COLO668 (cell line): ENCODE measurements at regions not wholly inside any gene's neighbourhood (a gene's known extent, or its start where the extent isn't known, plus 50 kb on each side); places are given as distances from the start of the nearest gene placed in this dataset.

ENCODE experiments used
- DNase-seq: peaks from one replicate; lab custom pipeline; 2025; ENCODE audit not compliant: unreplicated experiment; lab: John Stamatoyannopoulos, UW

DNA sequence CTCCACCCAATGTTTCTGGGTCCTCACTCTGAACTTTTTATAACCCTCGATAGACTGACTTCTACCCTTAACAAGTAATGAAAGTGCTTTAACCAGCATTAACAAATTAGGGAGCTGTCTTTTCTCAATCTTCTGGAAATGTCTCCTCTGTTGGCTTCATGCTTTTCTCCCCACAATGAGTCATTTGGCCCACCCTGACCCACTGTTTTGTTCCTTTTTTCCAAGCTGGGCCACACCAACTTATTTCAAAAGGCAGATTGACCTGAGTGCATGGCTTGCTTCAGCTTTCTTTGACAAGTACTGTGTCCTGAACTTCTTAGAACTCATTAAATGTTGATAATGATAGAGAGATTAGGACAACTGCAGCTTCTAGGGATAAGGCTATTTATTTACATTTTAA lies 199.6 kb upstream of the SEMA6D start:
- no peak for DNase-seq

- no peak for DNase-seq
These were observed 193.4 kb upstream of the SEMA6D start for GRCh38 chr15:47523681-47524475.

DNA sequence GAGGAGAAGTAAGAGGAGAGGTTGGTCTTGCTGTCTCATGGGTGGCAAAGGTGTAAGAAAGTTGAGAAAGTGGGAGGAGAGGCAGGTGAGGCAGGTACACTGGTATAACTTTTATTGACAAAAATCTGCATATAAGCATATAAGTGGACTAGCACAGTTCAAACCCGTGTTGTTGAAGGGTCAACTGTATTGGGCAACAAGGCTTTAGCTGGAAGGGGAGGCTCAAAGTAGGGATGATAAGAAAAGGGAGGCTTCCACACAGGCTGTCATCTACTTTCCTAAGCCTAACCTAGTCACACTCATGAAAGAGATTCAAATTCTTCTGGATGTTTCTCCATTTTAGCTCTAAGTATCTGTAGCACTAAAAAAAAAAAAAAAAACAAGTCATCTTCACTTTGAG lies 188.1 kb upstream of the SEMA6D start:
- DNase-seq, result no peak

DNA sequence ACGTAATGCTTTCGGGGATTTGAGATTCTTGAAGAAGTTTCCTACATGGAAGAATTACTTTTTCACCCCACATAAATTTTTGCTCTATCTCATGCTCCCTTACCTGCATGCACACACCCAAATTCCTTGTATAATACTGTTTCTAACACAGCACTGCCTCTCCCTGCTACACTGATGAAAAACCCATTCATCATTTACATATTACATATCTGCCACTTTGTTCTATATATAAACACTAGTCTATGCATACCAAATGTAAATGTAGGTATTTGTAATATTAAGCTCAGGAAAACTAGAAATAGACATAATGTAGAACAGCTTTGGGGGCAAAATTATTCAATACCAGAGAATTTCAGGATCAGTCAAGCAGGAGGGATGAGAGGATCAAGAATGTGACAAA lies 182.6 kb upstream of the SEMA6D start:
- no peak for DNase-seq

DNA sequence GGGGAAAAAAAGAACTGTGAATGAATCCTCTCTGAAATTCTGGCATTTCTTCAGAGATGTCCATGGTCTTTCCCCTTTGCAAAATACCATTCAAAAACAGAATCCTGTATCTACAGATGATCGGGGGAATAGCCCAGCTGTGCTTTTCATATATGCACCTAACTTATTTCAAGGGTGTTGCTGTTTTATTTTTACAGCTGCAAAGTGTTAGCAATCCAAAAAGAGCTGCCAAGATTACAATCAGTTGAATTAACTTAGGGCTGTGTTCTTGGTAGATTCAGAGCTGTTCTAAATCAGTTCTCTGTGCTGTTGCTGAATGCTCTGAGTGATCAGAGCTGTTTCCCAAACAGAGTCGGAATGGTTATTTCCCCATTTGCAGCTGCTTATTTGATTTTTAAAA lies 175.7 kb upstream of the SEMA6D start:
- DNase-seq, result no peak

GRCh38 chr15:47542312-47542989 lies 174.9 kb upstream of the SEMA6D start:
- no peak for DNase-seq

DNA sequence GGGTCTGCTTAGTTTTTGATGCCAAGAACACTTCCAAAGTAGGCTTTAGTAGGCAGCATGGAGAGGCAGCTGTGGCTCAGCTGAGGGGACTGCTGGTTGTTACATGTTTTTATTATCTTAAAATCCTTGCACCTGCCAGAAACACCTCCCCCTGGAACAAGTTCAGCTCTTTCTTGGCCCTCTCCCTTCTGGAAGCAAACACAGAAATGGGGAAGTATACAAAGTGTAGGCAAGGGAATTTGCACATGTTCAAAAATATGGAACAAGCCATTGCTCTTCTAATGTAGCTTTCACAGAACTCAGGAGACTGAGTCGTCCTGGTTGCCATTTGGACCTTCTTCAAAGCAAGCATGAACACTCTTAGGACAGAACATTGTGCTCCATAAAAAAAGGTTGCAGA lies 169.1 kb upstream of the SEMA6D start:
- no peak for DNase-seq

DNA sequence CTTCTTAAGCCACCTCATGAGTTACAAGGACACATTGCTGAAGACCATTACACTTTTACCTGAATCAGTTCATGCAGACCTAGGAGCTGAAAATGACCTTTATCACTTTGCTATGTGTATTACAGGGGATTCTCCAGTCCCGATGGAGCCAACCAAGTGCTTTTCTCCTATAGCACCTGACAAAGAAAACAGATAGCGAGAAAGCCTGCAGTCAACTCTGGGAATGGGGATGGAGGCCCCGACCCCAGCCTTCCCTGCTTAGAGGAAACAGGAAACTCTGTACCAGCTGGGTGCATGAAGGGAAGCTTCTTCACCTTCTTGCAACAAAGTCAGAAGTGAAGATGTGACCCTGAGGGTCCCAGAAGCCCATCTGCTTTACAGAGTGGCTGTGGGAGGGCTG lies 168.3 kb upstream of the SEMA6D start:
- DNase-seq, result no peak

- peak; percentile 5 for DNase-seq
These were observed 166.2 kb upstream of the SEMA6D start for GRCh38 chr15:47551079-47551478.

DNA sequence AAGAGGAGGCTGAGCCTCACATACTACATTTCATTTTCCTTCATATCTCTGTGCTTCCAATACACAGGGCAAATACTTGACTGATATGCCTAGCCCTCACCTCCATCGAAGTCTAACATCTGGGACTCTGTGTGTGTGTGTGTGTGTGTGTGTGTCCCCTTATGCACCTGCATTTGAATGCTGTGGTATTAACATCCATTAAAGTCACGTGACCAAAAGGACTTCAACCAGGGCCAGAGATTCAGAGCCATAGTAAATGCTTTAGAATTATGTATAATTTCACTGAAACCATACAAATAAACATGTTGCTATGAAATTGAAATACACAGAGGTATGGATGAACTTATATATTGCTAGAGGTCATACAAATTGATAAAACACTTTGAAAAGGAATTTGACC lies 165.8 kb upstream of the SEMA6D start:
- DNase-seq, result no peak

DNA sequence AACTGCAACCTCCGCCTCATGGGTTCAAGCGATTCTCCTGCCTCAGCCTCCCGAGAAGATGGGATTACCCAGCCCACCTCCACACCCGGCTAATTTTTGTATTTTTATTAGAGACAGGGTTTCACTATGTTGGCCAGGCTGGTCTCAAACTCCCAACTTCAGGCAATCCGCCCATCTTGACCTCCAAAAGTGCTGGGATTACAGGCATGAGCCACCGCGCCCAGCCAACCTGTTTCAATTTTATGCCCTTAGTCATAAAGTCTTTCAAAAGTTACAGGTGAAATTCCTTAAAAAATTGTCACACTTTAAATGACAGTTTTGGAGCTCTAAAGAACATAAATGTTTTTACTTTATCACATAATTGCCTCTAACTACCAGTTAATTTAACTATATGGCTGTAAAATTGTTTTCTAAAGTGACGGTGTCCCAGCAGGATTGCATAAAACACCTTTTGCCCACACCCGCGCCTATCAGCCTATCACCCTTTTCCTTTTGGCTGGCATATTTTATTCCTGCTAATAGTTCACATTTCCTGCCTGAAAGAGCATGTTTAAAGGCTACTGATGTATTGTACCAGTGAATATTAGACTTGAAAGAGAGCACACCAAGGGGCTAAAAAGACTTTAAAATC lies 164.2 kb upstream of the SEMA6D start:
- DNase-seq, result no peak

GRCh38 chr15:47553947-47554346 lies 163.4 kb upstream of the SEMA6D start:
- no peak for DNase-seq

- DNase-seq, result no peak
These were observed 156.2 kb upstream of the SEMA6D start for GRCh38 chr15:47561102-47561501.

- no peak for DNase-seq
These were observed 151.4 kb upstream of the SEMA6D start for GRCh38 chr15:47565949-47566348.

DNA sequence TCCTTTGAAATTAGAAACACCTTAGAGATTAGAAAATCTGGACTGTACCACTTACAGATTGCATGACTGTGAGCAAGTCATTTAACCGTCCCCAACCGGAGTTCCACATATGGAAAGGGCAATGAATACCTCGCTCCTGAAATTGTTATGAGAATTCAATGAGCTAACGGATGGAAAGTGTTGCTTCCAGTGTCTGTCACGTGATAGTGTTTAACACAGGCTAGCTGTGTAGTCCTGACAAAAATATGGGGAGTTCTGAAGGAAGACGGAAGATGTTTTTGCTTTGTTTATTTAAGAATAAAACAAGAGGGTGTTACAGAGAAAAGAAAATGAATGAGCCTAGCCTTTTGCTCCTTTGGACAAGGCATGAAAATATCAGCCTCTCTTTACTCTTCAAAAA lies 150.7 kb upstream of the SEMA6D start:
- no peak for DNase-seq

- DNase-seq, result no peak
These were observed 149.3 kb upstream of the SEMA6D start for GRCh38 chr15:47568030-47568429.

GRCh38 chr15:47570044-47570443 lies 147.3 kb upstream of the SEMA6D start:
- DNase-seq, result no peak

DNA sequence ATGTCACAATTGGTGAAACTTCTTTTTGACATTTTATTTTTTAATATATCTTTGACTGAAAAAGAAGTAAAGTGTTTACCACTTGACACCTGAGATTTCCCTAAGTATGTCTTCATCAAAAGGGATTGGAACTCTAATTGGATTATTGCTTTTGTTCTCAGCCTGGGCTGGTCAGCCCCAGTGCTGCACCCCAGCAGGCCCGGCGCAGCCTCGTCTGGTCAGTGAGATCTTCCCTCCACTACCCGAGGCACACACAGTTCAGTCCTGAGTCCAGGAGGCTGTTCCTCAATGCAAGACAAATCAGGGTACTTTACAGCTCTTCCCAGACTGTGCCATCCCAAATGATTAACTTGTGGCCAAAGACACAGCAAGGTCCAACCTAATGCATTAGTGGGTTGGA lies 146.9 kb upstream of the SEMA6D start:
- DNase-seq, result no peak

DNA sequence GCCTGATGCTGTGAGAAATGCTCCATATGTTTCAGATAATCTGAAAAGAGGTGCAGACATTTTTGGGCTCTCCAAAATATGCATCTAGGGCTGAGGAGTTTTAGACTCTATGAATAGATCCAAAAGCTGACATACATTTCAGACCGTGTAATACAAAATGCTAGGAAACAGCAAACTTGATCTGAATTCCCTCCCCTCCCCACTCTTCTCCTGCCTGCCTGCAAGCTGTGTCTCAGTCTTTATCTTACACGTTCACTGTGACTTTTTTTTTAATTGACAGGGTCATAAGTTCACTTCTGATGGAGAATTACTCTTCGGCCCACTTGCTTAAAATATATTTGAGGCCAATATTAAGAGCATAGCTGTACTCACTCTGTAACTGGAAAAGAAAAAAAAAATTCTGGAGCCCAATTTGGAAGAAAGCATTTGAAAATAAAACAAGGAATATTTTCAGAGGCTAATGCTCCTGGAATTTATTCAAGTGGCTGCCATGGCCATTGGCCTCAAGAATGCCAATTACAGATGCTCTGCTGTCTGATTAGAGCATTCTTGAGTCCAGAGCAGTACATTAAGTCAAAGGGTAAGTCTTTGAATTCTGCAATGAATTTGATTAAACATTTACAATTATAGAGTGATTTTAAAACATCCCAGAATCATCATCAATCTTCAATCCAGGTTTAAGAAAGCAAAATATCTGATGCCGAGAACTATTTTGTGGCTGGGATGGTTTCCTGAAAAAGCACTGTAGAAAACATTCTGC lies 146.2 kb upstream of the SEMA6D start:
- DNase-seq, result no peak

- no peak for DNase-seq
These were observed 143.6 kb upstream of the SEMA6D start for GRCh38 chr15:47573673-47574072.

DNA sequence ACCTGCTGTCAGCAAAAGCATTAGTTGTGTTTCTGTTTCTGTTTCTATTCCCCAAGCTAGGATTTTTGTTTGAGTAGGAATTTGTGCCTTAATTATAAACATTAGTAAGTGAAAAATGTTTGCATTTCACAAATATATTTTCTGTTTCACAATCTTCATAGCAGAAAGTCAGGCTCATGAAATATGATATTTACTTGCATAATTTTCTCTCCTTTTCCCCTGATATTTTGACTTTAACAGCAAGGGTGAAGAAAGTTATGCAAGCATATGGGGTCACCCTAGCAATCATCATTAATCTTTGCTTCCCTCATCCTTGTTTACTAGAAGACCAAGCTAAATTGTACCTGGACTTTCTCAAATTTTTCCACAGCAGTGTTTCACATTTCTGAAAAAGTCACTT lies 140.3 kb upstream of the SEMA6D start:
- no peak for DNase-seq

DNA sequence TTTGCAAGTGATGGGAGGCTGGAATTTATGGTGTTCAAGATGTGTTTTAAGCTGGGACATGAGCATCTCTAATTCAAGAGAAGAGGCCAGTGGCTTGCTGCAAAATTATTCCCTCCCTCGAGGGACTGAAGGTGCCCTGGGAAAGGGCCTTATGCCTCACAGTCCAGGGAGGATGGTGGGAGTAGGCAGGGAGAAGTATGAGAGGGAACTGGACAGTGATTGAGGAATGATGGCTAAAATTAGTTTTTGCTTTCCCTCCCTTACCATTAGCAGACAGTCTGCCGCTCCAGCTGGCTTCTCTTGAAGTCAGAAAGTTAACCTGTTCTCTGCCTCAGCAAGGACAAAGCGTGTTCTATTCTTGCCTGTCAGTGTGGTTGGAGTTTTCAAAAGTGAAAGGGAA lies 139.8 kb upstream of the SEMA6D start:
- DNase-seq, result no peak
